ENCODE measurements at regions not wholly inside any gene's neighbourhood (a gene's known extent, or its start where the extent isn't known, plus 50 kb on each side); places are given as distances from the start of the nearest gene placed in this dataset.

- Histone ChIP-seq H3F3A (ENCODE audit: control insufficient read depth, insufficient read depth) (no peaks in the 10 kb centered on the region), H3K4me3 (ENCODE audit: low read length) (no peak overlapping the region), H3K9me3 (ENCODE audit: control insufficient read depth, insufficient read depth, low read length) (peaks cover 19% of the 10 kb centered on the region; the same call in 1 of the 2 replicates), H3K4me1 (ENCODE audit: control insufficient read depth, low read length) (no peaks in the 10 kb centered on the region), H3K9me2 (replicated peaks; ENCODE audit: control insufficient read depth, low read length) (no peaks in the 10 kb centered on the region), H3K36me3 (ENCODE audit: control insufficient read depth, low read length) (no peaks in the 10 kb centered on the region), H3K79me2 (ENCODE audit: control insufficient read depth, low read length) (no peaks in the 10 kb centered on the region), H3K27me3 (ENCODE audit: control insufficient read depth, low read length) (no peaks in the 10 kb centered on the region), H4K20me1 (ENCODE audit: control insufficient read depth, insufficient read depth, low read depth, low read length) (no peaks in the 10 kb centered on the region), H3K27ac (ENCODE audit: low read depth, low read length) (no peak overlapping the region), H3K4me2 (ENCODE audit: low read length) (no peak overlapping the region)
- no peak for TF ChIP-seq CTCF (IDR thresholded peaks at IDR 0.05; ENCODE audit: low read depth, low read length, poor library complexity, severe bottlenecking)
These were observed 1122.8 kb downstream of the TYW1 start for GRCh38 chr7:68119411-68119810.

- H3K27me3 ChIP-seq (ENCODE audit: control insufficient read depth, low read length), result no peaks in the 10 kb centered on the region
- peaks cover 19% of the 10 kb centered on the region; the same call in 1 of the 2 replicates for H3K9me3 ChIP-seq (ENCODE audit: control insufficient read depth, insufficient read depth, low read length)
- no peaks in the 10 kb centered on the region for H3K36me3 ChIP-seq (ENCODE audit: control insufficient read depth, low read length)
- H3K4me2 ChIP-seq (ENCODE audit: low read length), result no peak overlapping the region
- no peak overlapping the region for H3K27ac ChIP-seq (ENCODE audit: low read depth, low read length)
- H4K20me1 ChIP-seq (ENCODE audit: control insufficient read depth, insufficient read depth, low read depth, low read length), result no peaks in the 10 kb centered on the region
- no peaks in the 10 kb centered on the region for H3K4me1 ChIP-seq (ENCODE audit: control insufficient read depth, low read length)
- no peaks in the 10 kb centered on the region for H3K79me2 ChIP-seq (ENCODE audit: control insufficient read depth, low read length)
- TF ChIP-seq CTCF (IDR thresholded peaks at IDR 0.05; ENCODE audit: low read depth, low read length, poor library complexity, severe bottlenecking), result no peak
- no peak for TF ChIP-seq EZH2phosphoT487 (IDR thresholded peaks at IDR 0.05; ENCODE audit: borderline replicate concordance, low read length)
- no peaks in the 10 kb centered on the region for H3F3A ChIP-seq (ENCODE audit: control insufficient read depth, insufficient read depth)
- no peak overlapping the region for H3K4me3 ChIP-seq (ENCODE audit: low read length)
- H3K9me2 ChIP-seq (replicated peaks; ENCODE audit: control insufficient read depth, low read length), result no peaks in the 10 kb centered on the region
These were observed 1124.4 kb downstream of the TYW1 start for GRCh38 chr7:68121056-68121455.

- Histone ChIP-seq H3K4me1 (ENCODE audit: control insufficient read depth, low read length) (no peaks in the 10 kb centered on the region), H4K20me1 (ENCODE audit: control insufficient read depth, insufficient read depth, low read depth, low read length) (no peaks in the 10 kb centered on the region), H3K79me2 (ENCODE audit: control insufficient read depth, low read length) (no peaks in the 10 kb centered on the region), H3K9me3 (ENCODE audit: control insufficient read depth, insufficient read depth, low read length) (peaks cover 19% of the 10 kb centered on the region; the same call in 1 of the 2 replicates), H3F3A (ENCODE audit: control insufficient read depth, insufficient read depth) (no peaks in the 10 kb centered on the region), H3K4me2 (ENCODE audit: low read length) (no peak overlapping the region), H3K27me3 (ENCODE audit: control insufficient read depth, low read length) (no peaks in the 10 kb centered on the region), H3K36me3 (ENCODE audit: control insufficient read depth, low read length) (no peaks in the 10 kb centered on the region), H3K9me2 (replicated peaks; ENCODE audit: control insufficient read depth, low read length) (no peaks in the 10 kb centered on the region), H3K27ac (ENCODE audit: low read depth, low read length) (no peak overlapping the region), H3K4me3 (ENCODE audit: low read length) (no peak overlapping the region)
- no peak for TF ChIP-seq CTCF (IDR thresholded peaks at IDR 0.05; ENCODE audit: low read depth, low read length, poor library complexity, severe bottlenecking)
- no peak for TF ChIP-seq EZH2phosphoT487 (IDR thresholded peaks at IDR 0.05; ENCODE audit: borderline replicate concordance, low read length)
These were observed 1125.0 kb downstream of the TYW1 start for GRCh38 chr7:68121655-68122054.

GRCh38 chr7:68122801-68123200 is 1126.2 kb downstream of the TYW1 start:
- no peaks in the 10 kb centered on the region for H3K79me2 ChIP-seq (ENCODE audit: control insufficient read depth, low read length)
- no peaks in the 10 kb centered on the region for H3K9me2 ChIP-seq (replicated peaks; ENCODE audit: control insufficient read depth, low read length)
- H3K9me3 ChIP-seq (ENCODE audit: control insufficient read depth, insufficient read depth, low read length), result peaks cover 19% of the 10 kb centered on the region; the same call in 1 of the 2 replicates
- H3K27me3 ChIP-seq (ENCODE audit: control insufficient read depth, low read length), result no peaks in the 10 kb centered on the region
- H4K20me1 ChIP-seq (ENCODE audit: control insufficient read depth, insufficient read depth, low read depth, low read length), result no peaks in the 10 kb centered on the region
- no peak for TF ChIP-seq EZH2phosphoT487 (IDR thresholded peaks at IDR 0.05; ENCODE audit: borderline replicate concordance, low read length)
- TF ChIP-seq CTCF (IDR thresholded peaks at IDR 0.05; ENCODE audit: low read depth, low read length, poor library complexity, severe bottlenecking), result no peak
- H3F3A ChIP-seq (ENCODE audit: control insufficient read depth, insufficient read depth), result no peaks in the 10 kb centered on the region
- no peaks in the 10 kb centered on the region for H3K36me3 ChIP-seq (ENCODE audit: control insufficient read depth, low read length)
- H3K4me1 ChIP-seq (ENCODE audit: control insufficient read depth, low read length), result no peaks in the 10 kb centered on the region
- H3K4me2 ChIP-seq (ENCODE audit: low read length), result no peak overlapping the region
- H3K27ac ChIP-seq (ENCODE audit: low read depth, low read length), result no peak overlapping the region
- H3K4me3 ChIP-seq (ENCODE audit: low read length), result no peak overlapping the region

Data from DOHH2 (cell line).